Liver (tissue), 8 donors: ENCODE measurements at regions not wholly inside any gene's neighbourhood (a gene's known extent, or its start where the extent isn't known, plus 50 kb on each side); places are given as distances from the start of the nearest gene placed in this dataset.

Experiments used
- DNase-seq: peaks from one replicate; pipeline ENCODE4 v3.0.0-alpha.2; 2017; ENCODE audit warnings: low spot score
- H3K27ac ChIP-seq, 2 donors: one replicate each; pipeline ENCODE4 v1.7.0; 2013; ENCODE audit warnings: inconsistent platforms in 2 of 2, low read length in 2 of 2, control low read depth in 1 of 2, low read depth in 1 of 2, mild to moderate bottlenecking in 1 of 2
- H3K27me3 ChIP-seq, 4 donors: one replicate each; pipeline versions ENCODE4 v1.6.1 to v1.7.0; 2013; ENCODE audit warnings: low read length in 3 of 4, inconsistent platforms in 1 of 4, mild to moderate bottlenecking in 1 of 4, moderate library complexity in 1 of 4; ENCODE audit not compliant: control insufficient read depth in 4 of 4, insufficient read depth in 4 of 4
- H3K36me3 ChIP-seq, 4 donors: one replicate each; pipeline versions ENCODE4 v1.6.1 to v1.7.0; 2013; ENCODE audit warnings: low read length in 3 of 4, mild to moderate bottlenecking in 3 of 4, low read depth in 1 of 4, moderate library complexity in 1 of 4; ENCODE audit not compliant: control insufficient read depth in 4 of 4, insufficient read depth in 3 of 4
- H3K4me1 ChIP-seq, 4 donors: one replicate each; pipeline versions ENCODE4 v1.6.1 to v1.7.0; 2013; ENCODE audit warnings: low read length in 3 of 4, mild to moderate bottlenecking in 3 of 4, moderate library complexity in 1 of 4; ENCODE audit not compliant: control insufficient read depth in 4 of 4, insufficient read depth in 4 of 4
- H3K4me3 ChIP-seq, 3 donors: one replicate each; pipeline versions ENCODE4 v1.6.1 to v1.7.0; 2013; ENCODE audit warnings: low read length in 3 of 3, control low read depth in 1 of 3, low read depth in 1 of 3, mild to moderate bottlenecking in 1 of 3
- H3K9ac ChIP-seq, 2 donors: one replicate each; pipeline ENCODE4 v1.7.0; 2013; ENCODE audit warnings: low read length in 2 of 2, mild to moderate bottlenecking in 2 of 2, moderate library complexity in 2 of 2, control low read depth in 1 of 2, low read depth in 1 of 2
- H3K9me3 ChIP-seq, 4 donors: one replicate each; pipeline versions ENCODE4 v1.6.1 to v1.7.0; 2013; ENCODE audit warnings: low read length in 3 of 4; ENCODE audit not compliant: control insufficient read depth in 4 of 4
- ATF3 ChIP-seq: IDR thresholded peaks from 2 replicates; pipeline ENCODE4 v1.6.1; 2016; ENCODE audit warnings: antibody characterized with exemption
- CTCF ChIP-seq: fragments of 150-350 bp; IDR thresholded peaks from 2 replicates; pipeline ENCODE4 v1.5.1; 2017; ENCODE audit warnings: improper control_type of control experiment, low read depth, low read length; ENCODE audit not compliant: missing input control
- EGR1 ChIP-seq, 2 donors: IDR thresholded peaks; 2 replicates each; pipeline ENCODE4 v1.6.1; 2016 to 2018; ENCODE audit warnings: antibody characterized with exemption in 2 of 2, low read depth in 2 of 2
- FOXA1 ChIP-seq: IDR thresholded peaks from 2 replicates; pipeline ENCODE4 v1.6.1; 2016; ENCODE audit warnings: antibody characterized with exemption
- FOXA2 ChIP-seq: IDR thresholded peaks from 2 replicates; pipeline ENCODE4 v1.6.1; 2016; ENCODE audit warnings: antibody characterized with exemption
- GABPA ChIP-seq, 2 donors: IDR thresholded peaks in 1 of 2; conservative IDR thresholded peaks in 1 of 2; 2 replicates each; pipeline ENCODE4 v1.6.1; 2016; ENCODE audit warnings: antibody characterized with exemption in 2 of 2, mild to moderate bottlenecking in 1 of 2, moderate library complexity in 1 of 2
- HNF4A ChIP-seq, 2 donors: conservative IDR thresholded peaks; 2 replicates each; pipeline ENCODE4 v1.6.1; 2016; ENCODE audit warnings: antibody characterized with exemption in 2 of 2, mild to moderate bottlenecking in 2 of 2
- HNF4G ChIP-seq: IDR thresholded peaks from 2 replicates; pipeline ENCODE4 v1.6.1; 2016; ENCODE audit warnings: antibody characterized with exemption
- JUND ChIP-seq, 2 donors: IDR thresholded peaks; 2 replicates each; pipeline ENCODE4 v1.6.1; 2016; ENCODE audit warnings: antibody characterized with exemption in 2 of 2
- MAX ChIP-seq: IDR thresholded peaks from 2 replicates; pipeline ENCODE4 v1.6.1; 2016; ENCODE audit warnings: antibody characterized with exemption
- NR2F2 ChIP-seq: IDR thresholded peaks from 2 replicates; pipeline ENCODE4 v1.6.1; 2016; ENCODE audit warnings: antibody characterized with exemption
- RAD21 ChIP-seq, 2 donors: IDR thresholded peaks; 2 replicates each; pipeline ENCODE4 v1.6.1; 2016; ENCODE audit warnings: antibody characterized with exemption in 2 of 2, mild to moderate bottlenecking in 2 of 2
- REST ChIP-seq: IDR thresholded peaks from 2 replicates; pipeline ENCODE4 v1.6.1; 2016; ENCODE audit warnings: antibody characterized with exemption, mild to moderate bottlenecking
- RXRA ChIP-seq, 2 donors: IDR thresholded peaks; 2 replicates each; pipeline ENCODE4 v1.6.1; 2017 to 2018; ENCODE audit warnings: antibody characterized with exemption in 2 of 2, mild to moderate bottlenecking in 1 of 2
- SP1 ChIP-seq: IDR thresholded peaks from 2 replicates; pipeline ENCODE4 v1.6.1; 2018; ENCODE audit warnings: antibody characterized with exemption, mild to moderate bottlenecking
- TAF1 ChIP-seq: conservative IDR thresholded peaks from 2 replicates; pipeline ENCODE4 v1.6.1; 2016; ENCODE audit warnings: antibody characterized with exemption, mild to moderate bottlenecking
- YY1 ChIP-seq: IDR thresholded peaks from 2 replicates; pipeline ENCODE4 v1.6.1; 2016; ENCODE audit warnings: antibody characterized with exemption, mild to moderate bottlenecking
- ZBTB33 ChIP-seq: IDR thresholded peaks from 2 replicates; pipeline ENCODE4 v1.6.1; 2016; ENCODE audit warnings: antibody characterized with exemption
- WGBS: extraction: QIAGEN DNeasy Blood & Tissue Kit; methylation state at CpG from one replicate; pipeline ENCODE4 v1.1.7; 2013; 5-methylcytosine and 5-hydroxymethylcytosine counted together
- donor health status: healthy.
- donor health status: healthy.
- donor health status: healthy.
- donor health status: healthy.
- donor health status: healthy.

GRCh38 chr2:3971652-3972192 lies 268.3 kb downstream of the DCDC2C start (continued):
- no peak for TF ChIP-seq REST
- no peak for TF ChIP-seq CTCF
- no peak for TF ChIP-seq RAD21 (IDR thresholded peaks at IDR 0.05)
- TF ChIP-seq FOXA2: no peak

- no peaks in the 10 kb centered on the region for H3K4me1 ChIP-seq
- no peak for DNase-seq
- H3K36me3 ChIP-seq: no peaks in the 10 kb centered on the region
- no peaks in the 10 kb centered on the region for H3K9me3 ChIP-seq
- H3K4me3 ChIP-seq: no peak overlapping the region
- TF ChIP-seq ATF3 (no peak), YY1 (no peak), TAF1 (no peak), HNF4G (no peak), JUND (IDR thresholded peaks at IDR 0.05) (no peak), ZBTB33 (no peak), EGR1 (IDR thresholded peaks at IDR 0.05; ENCODE audit: low read depth in 2 of 2) (no peak), HNF4A (conservative IDR thresholded peaks at IDR 0.05) (no peak), GABPA (IDR thresholded peaks at IDR 0.05 in 1 of 2, conservative IDR thresholded peaks at IDR 0.05 in 1 of 2) (no peak), MAX (no peak), RXRA (IDR thresholded peaks at IDR 0.05) (no peak), FOXA1 (no peak), CTCF (no peak), SP1 (no peak), NR2F2 (no peak), FOXA2 (no peak), REST (no peak)
- H3K9ac ChIP-seq: no peak overlapping the region
- WGBS: 87% methylated on average over 9 of the region's 9 CpGs
- no peak overlapping the region for H3K27ac ChIP-seq
- no peaks in the 10 kb centered on the region for H3K27me3 ChIP-seq
These were observed 269.0 kb downstream of the DCDC2C start for GRCh38 chr2:3972377-3972776.
